ENCODE measurements at regions not wholly inside any gene's neighbourhood (a gene's known extent, or its start where the extent isn't known, plus 50 kb on each side); places are given as distances from the start of the nearest gene placed in this dataset.
"Not testable (repeated sequence)": the region's sequence is repeated elsewhere in the genome, so short reads cannot be mapped to it uniquely, and the experiment has no call there.

DNA sequence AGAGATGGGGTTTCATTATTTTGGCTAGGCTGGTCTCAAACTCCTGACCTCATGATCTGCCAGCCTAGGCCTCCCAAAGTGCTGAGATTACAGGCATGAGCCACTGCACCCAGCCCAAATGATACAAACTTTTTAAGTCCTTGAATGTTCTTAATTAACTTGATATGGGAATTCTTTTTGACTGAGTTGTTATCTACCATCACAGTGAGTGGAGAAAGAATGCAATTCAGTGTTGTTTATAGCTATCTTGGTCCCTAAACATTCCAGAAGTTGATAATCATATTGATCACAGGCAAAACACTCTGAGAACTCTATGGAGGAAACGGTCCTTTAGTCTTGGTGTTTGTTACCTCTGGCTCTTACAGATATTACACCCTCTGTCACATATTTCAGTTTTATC lies 1072.5 kb downstream of the SUCLG1 start:
- no peak for DNase-seq (ENCODE audit: low spot score)

DNA sequence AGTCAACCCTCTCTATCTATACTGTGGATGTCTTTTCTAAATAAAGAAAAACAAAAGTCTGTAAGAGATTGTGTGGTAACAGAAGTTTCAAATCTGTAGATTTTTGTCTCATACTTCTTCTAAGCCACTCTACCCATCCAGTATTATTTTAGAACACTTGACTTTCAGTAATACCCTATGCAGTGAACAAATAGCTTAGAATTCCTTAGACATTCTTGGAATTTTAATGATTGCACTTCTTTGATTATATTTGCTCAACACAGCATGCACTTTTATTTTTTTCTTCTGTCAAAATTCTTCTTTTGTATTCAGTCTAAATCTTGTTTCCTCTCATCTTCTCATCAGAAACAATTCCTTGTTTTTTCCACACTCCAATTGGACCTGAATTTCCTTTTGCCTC lies 1080.2 kb downstream of the SUCLG1 start:
- no peak for DNase-seq (ENCODE audit: low spot score)

GRCh38 chr2:83376731-83377130 lies 1082.3 kb downstream of the SUCLG1 start:
- DNase-seq (ENCODE audit: low spot score): no peak

- DNase-seq (ENCODE audit: low spot score): no peak
Measured at GRCh38 chr2:83370419-83370762, 1088.7 kb downstream of the SUCLG1 start.

DNA sequence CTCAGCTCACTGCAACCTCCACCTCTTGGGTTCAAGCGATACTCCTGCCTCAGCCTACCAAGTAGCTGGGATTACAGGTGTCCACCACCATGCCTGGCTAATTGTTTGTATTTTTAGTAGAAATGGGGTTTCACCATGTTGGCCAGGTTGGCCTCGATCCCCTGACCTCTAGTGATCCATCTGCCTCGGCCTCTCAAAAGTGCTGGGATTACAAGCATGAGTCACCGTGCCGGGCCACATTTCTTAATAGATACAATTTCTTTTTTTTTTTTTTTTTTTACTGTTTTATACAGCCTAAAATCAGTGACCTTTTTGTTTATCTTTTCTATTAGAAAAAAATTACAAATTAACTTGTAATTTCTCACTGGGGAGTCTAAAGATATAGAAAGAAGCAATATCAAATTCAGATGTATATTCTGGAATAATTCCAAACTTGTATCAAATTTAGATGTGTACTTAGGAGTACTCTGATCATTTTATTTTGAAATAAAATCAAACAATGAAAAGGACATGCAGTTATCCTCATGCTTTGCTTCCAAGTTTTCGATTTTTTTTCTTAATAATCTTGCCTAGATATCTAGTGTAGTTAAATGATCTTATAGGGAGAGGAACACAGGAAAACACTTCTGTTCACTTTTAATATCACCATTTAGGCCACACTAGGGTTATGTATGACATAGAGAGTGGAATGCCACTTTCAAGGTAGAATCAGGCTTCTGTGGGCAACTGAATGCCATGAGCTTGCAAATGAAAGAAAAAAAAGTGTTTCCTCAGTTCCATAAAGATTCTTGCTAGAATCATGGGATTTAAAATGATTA lies 1089.3 kb downstream of the SUCLG1 start:
- DNase-seq (ENCODE audit: low spot score): no peak

- DNase-seq (ENCODE audit: low spot score): no peak
Measured at GRCh38 chr2:83368916-83369315, 1090.2 kb downstream of the SUCLG1 start.

- no peak for DNase-seq (ENCODE audit: low spot score)
Measured at GRCh38 chr2:83368461-83368860, 1090.6 kb downstream of the SUCLG1 start.

GRCh38 chr2:83365476-83365875 lies 1093.6 kb downstream of the SUCLG1 start:
- DNase-seq (ENCODE audit: low spot score): no peak

- no peak for DNase-seq (ENCODE audit: low spot score)
Measured at GRCh38 chr2:83364264-83364663, 1094.8 kb downstream of the SUCLG1 start.

DNA sequence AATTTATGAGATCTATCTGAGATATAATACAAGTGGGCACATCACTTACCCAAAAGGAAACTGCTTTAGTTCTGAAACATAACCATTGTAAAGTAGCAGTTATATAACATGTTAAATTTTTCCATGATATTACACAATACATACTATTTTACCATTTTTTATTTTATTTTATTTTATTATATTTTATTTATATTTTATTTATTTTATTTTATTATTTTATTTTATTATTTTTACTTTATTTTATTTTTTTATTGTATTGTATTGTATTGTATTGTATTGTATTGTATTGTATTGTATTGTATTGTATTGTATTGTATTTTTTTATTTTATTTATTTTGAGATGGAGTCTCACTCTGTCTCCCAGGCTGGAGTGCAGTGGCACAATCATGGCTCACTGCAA lies 1095.9 kb downstream of the SUCLG1 start:
- DNase-seq (ENCODE audit: low spot score): not testable (repeated sequence)

DNA sequence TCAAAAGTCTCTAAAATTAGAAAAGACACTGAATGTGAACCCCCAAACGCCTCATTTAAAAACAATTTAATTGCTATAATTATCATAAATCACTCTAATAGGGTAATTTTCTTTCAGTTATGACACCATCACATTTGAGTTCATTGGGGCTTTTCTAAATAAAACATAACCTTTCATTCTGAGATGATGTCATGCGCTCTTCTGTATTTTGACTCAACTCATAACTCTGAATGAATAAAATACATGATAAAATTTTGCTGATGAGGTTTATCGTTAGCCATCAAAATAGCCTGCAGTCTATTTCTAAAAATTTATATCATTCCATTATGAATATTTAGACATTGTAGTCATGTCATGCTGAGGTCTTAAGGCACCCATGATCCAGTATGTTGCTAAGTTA lies 1099.7 kb downstream of the SUCLG1 start:
- no peak for DNase-seq (ENCODE audit: low spot score)

GRCh38 chr2:83342860-83343329 lies 1116.2 kb downstream of the SUCLG1 start:
- DNase-seq (ENCODE audit: low spot score): peak; percentile 4

DNA sequence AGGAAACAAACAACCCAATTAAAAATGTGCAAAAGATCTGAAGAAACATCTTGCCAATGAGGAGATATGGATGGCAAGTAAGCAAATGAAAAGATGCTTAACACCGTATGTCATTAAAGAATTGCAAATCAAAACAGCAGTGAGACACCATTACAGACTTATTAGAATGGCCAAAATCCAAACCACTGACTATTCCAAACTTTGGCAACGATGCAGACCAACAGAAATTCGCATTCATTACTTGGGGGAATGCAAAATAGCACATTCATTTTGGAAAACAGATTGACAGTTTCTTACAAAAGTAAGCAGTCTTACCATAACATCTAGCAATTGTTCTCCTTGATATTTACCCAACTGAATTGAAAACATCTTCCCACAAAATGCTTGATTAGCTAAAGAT lies 1118.7 kb downstream of the SUCLG1 start:
- no peak for DNase-seq (ENCODE audit: low spot score)

GRCh38 chr2:83339942-83340341 lies 1119.1 kb downstream of the SUCLG1 start:
- DNase-seq (ENCODE audit: low spot score): not testable (repeated sequence)

- no peak for DNase-seq (ENCODE audit: low spot score)
Measured at GRCh38 chr2:83331810-83332209, 1127.3 kb downstream of the SUCLG1 start.

DNA sequence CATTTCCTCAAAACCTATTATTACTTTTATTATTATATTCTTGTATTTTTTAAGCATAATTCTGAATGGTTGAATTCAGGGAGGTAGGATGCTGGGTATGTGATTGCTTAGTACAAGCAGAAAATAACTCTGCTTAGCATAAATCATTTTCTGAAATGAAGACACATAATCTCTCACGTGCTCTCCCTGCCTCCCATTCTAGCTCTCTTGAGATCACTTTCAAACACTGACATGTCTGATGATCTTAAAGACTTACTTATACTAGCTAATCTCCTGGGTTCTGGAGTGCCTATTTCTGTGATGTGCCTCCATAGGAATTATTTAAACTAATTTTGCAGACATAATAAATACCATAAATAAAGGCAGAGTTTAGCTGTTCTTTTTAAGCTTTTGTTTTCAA lies 1136.0 kb downstream of the SUCLG1 start:
- DNase-seq (ENCODE audit: low spot score): no peak

- no peak for DNase-seq (ENCODE audit: low spot score)
Measured at GRCh38 chr2:83320053-83320452, 1139.0 kb downstream of the SUCLG1 start.

GRCh38 chr2:83305758-83306378 lies 1153.2 kb downstream of the SUCLG1 start:
- DNase-seq (ENCODE audit: low spot score): no peak

DNA sequence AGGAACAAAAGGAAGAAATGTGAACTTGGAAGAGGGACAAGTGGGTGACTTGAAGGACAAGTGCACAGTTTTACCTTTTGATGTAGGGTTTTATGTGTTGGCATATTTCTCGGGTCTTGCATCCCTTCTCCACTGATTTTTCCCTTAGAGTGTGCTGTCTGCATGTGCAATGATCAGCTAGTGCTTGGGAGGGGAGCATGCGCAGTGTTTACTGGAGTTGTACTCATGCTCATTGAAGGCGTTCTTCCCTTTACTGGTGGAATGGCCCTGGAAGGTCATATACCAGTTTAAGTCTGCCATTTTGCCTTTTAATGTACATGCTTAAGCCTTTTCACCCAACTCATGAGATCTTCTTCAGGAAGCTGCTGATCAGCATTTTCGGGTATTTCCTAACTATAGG lies 1168.0 kb downstream of the SUCLG1 start:
- no peak for DNase-seq (ENCODE audit: low spot score)

GRCh38 chr2:83282841-83283240 lies 1176.2 kb downstream of the SUCLG1 start:
- no peak for DNase-seq (ENCODE audit: low spot score)

DNA sequence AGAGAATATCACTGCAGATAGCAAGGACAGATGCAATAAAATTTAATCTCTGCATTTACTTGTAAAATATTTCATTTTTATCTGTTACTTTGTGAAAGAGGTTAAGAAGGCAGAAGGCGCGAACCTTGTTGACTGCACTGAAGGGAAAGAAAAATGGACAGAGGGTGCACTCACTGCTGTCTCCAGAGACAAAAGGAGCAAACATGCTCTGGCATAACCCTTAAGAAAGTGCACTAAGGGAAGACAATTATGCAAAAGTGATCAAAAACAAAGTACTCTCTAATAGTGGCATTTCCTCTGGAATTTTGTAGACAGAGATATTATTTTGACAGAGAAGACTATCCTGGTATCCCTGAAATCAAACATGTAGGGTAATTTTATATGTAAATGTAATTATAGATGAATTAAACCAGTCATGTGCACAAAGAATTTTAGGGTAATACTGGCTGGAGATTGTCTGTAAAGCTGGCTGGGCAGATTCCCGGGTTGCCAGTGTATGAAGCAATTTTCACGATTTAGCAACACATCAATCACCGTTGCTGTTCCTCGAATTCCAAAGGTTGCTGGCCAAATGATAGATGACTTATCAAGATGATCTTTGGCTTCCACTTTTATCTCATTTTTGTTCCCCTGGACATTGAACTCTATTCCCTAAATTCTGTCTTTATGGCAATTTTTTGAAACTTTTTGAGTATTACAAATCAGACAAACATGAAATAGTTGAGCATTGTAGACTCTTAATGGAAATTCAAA lies 1176.9 kb downstream of the SUCLG1 start:
- no peak for DNase-seq (ENCODE audit: low spot score)

DNA sequence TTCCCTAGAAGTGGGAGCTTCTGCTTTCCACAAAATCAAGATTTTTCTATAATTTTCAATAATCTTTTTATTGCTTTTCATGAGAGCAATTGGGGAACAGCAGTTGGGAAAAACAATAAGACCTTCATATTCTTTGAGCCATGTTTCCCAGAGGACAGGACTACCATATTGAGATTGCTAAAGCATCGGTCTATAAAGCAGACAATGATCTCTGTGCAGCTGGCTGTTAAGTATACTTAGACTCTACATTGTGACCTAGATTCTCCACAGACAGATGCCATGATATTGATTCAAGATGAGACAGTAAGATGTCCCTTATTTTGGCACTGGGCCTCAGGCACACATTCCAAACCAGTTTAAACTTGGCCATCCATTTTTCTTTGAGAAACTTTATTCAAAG lies 1178.7 kb downstream of the SUCLG1 start:
- no peak for DNase-seq (ENCODE audit: low spot score)

- DNase-seq (ENCODE audit: low spot score): no peak
Measured at GRCh38 chr2:83273322-83273721, 1185.8 kb downstream of the SUCLG1 start.
